Breast epithelium (tissue), 4 donors: ENCODE measurements at regions not wholly inside any gene's neighbourhood (a gene's known extent, or its start where the extent isn't known, plus 50 kb on each side); places are given as distances from the start of the nearest gene placed in this dataset.

Experiments used
- DNase-seq, 2 donors: peaks; one replicate each; pipeline ENCODE4 v3.0.0-alpha.2; 2019; ENCODE audit warnings: low spot score in 2 of 2
- H3K27ac ChIP-seq, 2 donors: fragments of 200-600 bp; sonication (generic) in 1 of 2; one replicate each; pipeline ENCODE4 v1.5.1; 2016 to 2019; ENCODE audit warnings: mild to moderate bottlenecking in 1 of 2
- H3K27me3 ChIP-seq, 2 donors: fragments of 200-600 bp; sonication (generic) in 1 of 2; one replicate each; pipeline versions ENCODE4 v1.5.1 to v1.6.0; 2017 to 2019; ENCODE audit warnings: control low read depth in 1 of 2, mild to moderate bottlenecking in 1 of 2
- H3K36me3 ChIP-seq: fragments of 200-600 bp; one replicate; pipeline ENCODE4 v1.5.1; 2019
- H3K4me1 ChIP-seq, 2 donors: fragments of 200-600 bp; sonication (generic); one replicate each; pipeline ENCODE4 v1.5.1; 2016 to 2019; ENCODE audit warnings: control low read depth in 1 of 2
- H3K4me3 ChIP-seq, 3 donors: fragments of 200-600 bp; sonication (generic); 1 replicate in 2 of 3; 2 replicates in 1 of 3; pipeline ENCODE4 v1.5.1; 2016 to 2019; ENCODE audit warnings: mild to moderate bottlenecking in 3 of 3, moderate library complexity in 2 of 3
- H3K9me3 ChIP-seq, 2 donors: fragments of 200-600 bp; sonication (generic) in 1 of 2; one replicate each; pipeline ENCODE4 v1.5.1; 2016 to 2019; ENCODE audit warnings: control low read depth in 1 of 2
- CTCF ChIP-seq, 3 donors: fragments of 450-650 bp; IDR thresholded peaks; one replicate each; pipeline ENCODE4 v1.5.1; 2016 to 2017; ENCODE audit warnings: antibody characterized with exemption in 3 of 3, mild to moderate bottlenecking in 3 of 3, moderate library complexity in 3 of 3
- POLR2A ChIP-seq: fragments of 450-650 bp; IDR thresholded peaks from one replicate; pipeline ENCODE4 v1.6.1; 2016; ENCODE audit warnings: antibody characterized with exemption, mild to moderate bottlenecking, moderate library complexity
- POLR2AphosphoS5 ChIP-seq, 3 donors: sonication (generic); formaldehyde crosslinking; IDR thresholded peaks; one replicate each; pipeline ENCODE4 v1.6.1; 2017; ENCODE audit warnings: antibody characterized with exemption in 3 of 3
- intact Hi-C: fragments of 100-400 bp; cut with DNase I; formaldehyde crosslinking; loops from one replicate; pipeline ENCODE4 v1.15.1; 2023; ENCODE audit warnings: low total_unique reads

GRCh38 chr2:67625178-67625577 is 228.0 kb downstream of the ETAA1 start:
- TF ChIP-seq POLR2AphosphoS5 (IDR thresholded peaks at IDR 0.05) (peak in 1 of 3 donors; percentile 29), CTCF (IDR thresholded peaks at IDR 0.05) (no peak)
- DNase-seq: no peak
- Histone ChIP-seq H3K36me3 (no peaks in the 10 kb centered on the region), H3K4me1 (no peaks in the 10 kb centered on the region), H3K27ac (peak overlapping the region in 1 of 2 donors; percentile 33), H3K27me3 (no peaks in the 10 kb centered on the region), H3K9me3 (no peaks in the 10 kb centered on the region), H3K4me3 (no peak overlapping the region)
- intact Hi-C loops: loop anchor here (10.0 kb wide), 1 partner anchor 730 kb away; no protein-coding TSS in a partner anchor

GRCh38 chr2:67625690-67626475 is 228.8 kb downstream of the ETAA1 start:
- intact Hi-C loops: loop anchor here (10.0 kb wide), 1 partner anchor 729 kb away; no protein-coding TSS in a partner anchor
- TF ChIP-seq CTCF (IDR thresholded peaks at IDR 0.05): no peak
- H3K4me3 ChIP-seq: no peak overlapping the region
- H3K4me1 ChIP-seq: no peaks in the 10 kb centered on the region
- H3K27ac ChIP-seq: peak overlapping the region; percentile 27 to 33
- H3K27me3 ChIP-seq: no peaks in the 10 kb centered on the region
- DNase-seq: no peak
- H3K36me3 ChIP-seq: no peaks in the 10 kb centered on the region
- no peaks in the 10 kb centered on the region for H3K9me3 ChIP-seq

GRCh38 chr2:67626656-67627055 is 229.5 kb downstream of the ETAA1 start:
- no peak for TF ChIP-seq CTCF (IDR thresholded peaks at IDR 0.05)
- no peak for TF ChIP-seq POLR2A
- no peak for TF ChIP-seq POLR2AphosphoS5 (IDR thresholded peaks at IDR 0.05)
- Histone ChIP-seq H3K36me3 (no peaks in the 10 kb centered on the region), H3K4me1 (no peaks in the 10 kb centered on the region), H3K9me3 (no peaks in the 10 kb centered on the region), H3K4me3 (no peak overlapping the region), H3K27me3 (no peaks in the 10 kb centered on the region), H3K27ac (no peak overlapping the region)
- DNase-seq: no peak
- intact Hi-C loops: loop anchor here (10.0 kb wide), 1 partner anchor 728 kb away; no protein-coding TSS in a partner anchor

- intact Hi-C loops: loop anchor here (10.0 kb wide), 1 partner anchor 727 kb away; no protein-coding TSS in a partner anchor
- H3K27ac ChIP-seq: no peak overlapping the region
- H3K4me3 ChIP-seq: no peak overlapping the region
- no peak for DNase-seq
- no peaks in the 10 kb centered on the region for H3K9me3 ChIP-seq
- H3K4me1 ChIP-seq: no peaks in the 10 kb centered on the region
- TF ChIP-seq CTCF (IDR thresholded peaks at IDR 0.05): no peak
- no peak for TF ChIP-seq POLR2A
- TF ChIP-seq POLR2AphosphoS5 (IDR thresholded peaks at IDR 0.05): no peak
- no peaks in the 10 kb centered on the region for H3K27me3 ChIP-seq
- no peaks in the 10 kb centered on the region for H3K36me3 ChIP-seq
These were observed 230.5 kb downstream of the ETAA1 start for GRCh38 chr2:67627456-67628207.

GRCh38 chr2:67628892-67629291 is 231.8 kb downstream of the ETAA1 start:
- TF ChIP-seq POLR2AphosphoS5 (IDR thresholded peaks at IDR 0.05): no peak
- TF ChIP-seq POLR2A: no peak
- no peak for TF ChIP-seq CTCF (IDR thresholded peaks at IDR 0.05)
- no peaks in the 10 kb centered on the region for H3K4me1 ChIP-seq
- intact Hi-C loops: loop anchor here (10.0 kb wide), 1 partner anchor 726 kb away; no protein-coding TSS in a partner anchor
- no peak overlapping the region for H3K4me3 ChIP-seq
- no peak overlapping the region for H3K27ac ChIP-seq
- DNase-seq: no peak
- no peaks in the 10 kb centered on the region for H3K9me3 ChIP-seq
- H3K27me3 ChIP-seq: no peaks in the 10 kb centered on the region
- H3K36me3 ChIP-seq: no peaks in the 10 kb centered on the region
